Liver (tissue), 8 donors: ENCODE measurements at regions not wholly inside any gene's neighbourhood (a gene's known extent, or its start where the extent isn't known, plus 50 kb on each side); places are given as distances from the start of the nearest gene placed in this dataset.

Source experiments
- DNase-seq: peaks from one replicate; pipeline ENCODE4 v3.0.0-alpha.2; 2017; ENCODE audit warnings: low spot score
- H3K27ac ChIP-seq, 2 donors: one replicate each; pipeline ENCODE4 v1.7.0; 2013; ENCODE audit warnings: inconsistent platforms in 2 of 2, low read length in 2 of 2, control low read depth in 1 of 2, low read depth in 1 of 2, mild to moderate bottlenecking in 1 of 2
- H3K27me3 ChIP-seq, 4 donors: one replicate each; pipeline versions ENCODE4 v1.6.1 to v1.7.0; 2013; ENCODE audit warnings: low read length in 3 of 4, inconsistent platforms in 1 of 4, mild to moderate bottlenecking in 1 of 4, moderate library complexity in 1 of 4; ENCODE audit not compliant: control insufficient read depth in 4 of 4, insufficient read depth in 4 of 4
- H3K36me3 ChIP-seq, 4 donors: one replicate each; pipeline versions ENCODE4 v1.6.1 to v1.7.0; 2013; ENCODE audit warnings: low read length in 3 of 4, mild to moderate bottlenecking in 3 of 4, low read depth in 1 of 4, moderate library complexity in 1 of 4; ENCODE audit not compliant: control insufficient read depth in 4 of 4, insufficient read depth in 3 of 4
- H3K4me1 ChIP-seq, 4 donors: one replicate each; pipeline versions ENCODE4 v1.6.1 to v1.7.0; 2013; ENCODE audit warnings: low read length in 3 of 4, mild to moderate bottlenecking in 3 of 4, moderate library complexity in 1 of 4; ENCODE audit not compliant: control insufficient read depth in 4 of 4, insufficient read depth in 4 of 4
- H3K4me3 ChIP-seq, 3 donors: one replicate each; pipeline versions ENCODE4 v1.6.1 to v1.7.0; 2013; ENCODE audit warnings: low read length in 3 of 3, control low read depth in 1 of 3, low read depth in 1 of 3, mild to moderate bottlenecking in 1 of 3
- H3K9ac ChIP-seq, 2 donors: one replicate each; pipeline ENCODE4 v1.7.0; 2013; ENCODE audit warnings: low read length in 2 of 2, mild to moderate bottlenecking in 2 of 2, moderate library complexity in 2 of 2, control low read depth in 1 of 2, low read depth in 1 of 2
- H3K9me3 ChIP-seq, 4 donors: one replicate each; pipeline versions ENCODE4 v1.6.1 to v1.7.0; 2013; ENCODE audit warnings: low read length in 3 of 4; ENCODE audit not compliant: control insufficient read depth in 4 of 4
- EGR1 ChIP-seq, 2 donors: IDR thresholded peaks; 2 replicates each; pipeline ENCODE4 v1.6.1; 2016 to 2018; ENCODE audit warnings: antibody characterized with exemption in 2 of 2, low read depth in 2 of 2
- FOXA1 ChIP-seq: IDR thresholded peaks from 2 replicates; pipeline ENCODE4 v1.6.1; 2016; ENCODE audit warnings: antibody characterized with exemption
- FOXA2 ChIP-seq: IDR thresholded peaks from 2 replicates; pipeline ENCODE4 v1.6.1; 2016; ENCODE audit warnings: antibody characterized with exemption
- GABPA ChIP-seq, 2 donors: IDR thresholded peaks in 1 of 2; conservative IDR thresholded peaks in 1 of 2; 2 replicates each; pipeline ENCODE4 v1.6.1; 2016; ENCODE audit warnings: antibody characterized with exemption in 2 of 2, mild to moderate bottlenecking in 1 of 2, moderate library complexity in 1 of 2
- HNF4G ChIP-seq: IDR thresholded peaks from 2 replicates; pipeline ENCODE4 v1.6.1; 2016; ENCODE audit warnings: antibody characterized with exemption
- JUND ChIP-seq, 2 donors: IDR thresholded peaks; 2 replicates each; pipeline ENCODE4 v1.6.1; 2016; ENCODE audit warnings: antibody characterized with exemption in 2 of 2
- NR2F2 ChIP-seq: IDR thresholded peaks from 2 replicates; pipeline ENCODE4 v1.6.1; 2016; ENCODE audit warnings: antibody characterized with exemption
- RAD21 ChIP-seq, 2 donors: IDR thresholded peaks; 2 replicates each; pipeline ENCODE4 v1.6.1; 2016; ENCODE audit warnings: antibody characterized with exemption in 2 of 2, mild to moderate bottlenecking in 2 of 2
- RXRA ChIP-seq, 2 donors: IDR thresholded peaks; 2 replicates each; pipeline ENCODE4 v1.6.1; 2017 to 2018; ENCODE audit warnings: antibody characterized with exemption in 2 of 2, mild to moderate bottlenecking in 1 of 2
- SP1 ChIP-seq: IDR thresholded peaks from 2 replicates; pipeline ENCODE4 v1.6.1; 2018; ENCODE audit warnings: antibody characterized with exemption, mild to moderate bottlenecking
- TAF1 ChIP-seq: conservative IDR thresholded peaks from 2 replicates; pipeline ENCODE4 v1.6.1; 2016; ENCODE audit warnings: antibody characterized with exemption, mild to moderate bottlenecking
- YY1 ChIP-seq: IDR thresholded peaks from 2 replicates; pipeline ENCODE4 v1.6.1; 2016; ENCODE audit warnings: antibody characterized with exemption, mild to moderate bottlenecking
- WGBS: extraction: QIAGEN DNeasy Blood & Tissue Kit; methylation state at CpG from one replicate; pipeline ENCODE4 v1.1.7; 2013; 5-methylcytosine and 5-hydroxymethylcytosine counted together
- TF ChIP-seq, protein P1 (sequence below): IDR thresholded peaks from 2 replicates; pipeline ENCODE4 v1.6.1; 2016; ENCODE audit warnings: antibody characterized with exemption
- TF ChIP-seq, protein P2 (sequence below): IDR thresholded peaks from 2 replicates; pipeline ENCODE4 v1.6.1; 2016; ENCODE audit warnings: antibody characterized with exemption
- TF ChIP-seq, protein P3 (sequence below): IDR thresholded peaks from 2 replicates; pipeline ENCODE4 v1.6.1; 2016; ENCODE audit warnings: antibody characterized with exemption, mild to moderate bottlenecking
- TF ChIP-seq, protein P4 (sequence below): fragments of 150-350 bp; IDR thresholded peaks from 2 replicates; pipeline ENCODE4 v1.5.1; 2017; ENCODE audit warnings: improper control_type of control experiment, low read depth, low read length; ENCODE audit not compliant: missing input control
- donor health status: healthy.
- donor health status: healthy.
- donor health status: healthy.
- donor health status: healthy.
- donor health status: healthy.

DNA sequence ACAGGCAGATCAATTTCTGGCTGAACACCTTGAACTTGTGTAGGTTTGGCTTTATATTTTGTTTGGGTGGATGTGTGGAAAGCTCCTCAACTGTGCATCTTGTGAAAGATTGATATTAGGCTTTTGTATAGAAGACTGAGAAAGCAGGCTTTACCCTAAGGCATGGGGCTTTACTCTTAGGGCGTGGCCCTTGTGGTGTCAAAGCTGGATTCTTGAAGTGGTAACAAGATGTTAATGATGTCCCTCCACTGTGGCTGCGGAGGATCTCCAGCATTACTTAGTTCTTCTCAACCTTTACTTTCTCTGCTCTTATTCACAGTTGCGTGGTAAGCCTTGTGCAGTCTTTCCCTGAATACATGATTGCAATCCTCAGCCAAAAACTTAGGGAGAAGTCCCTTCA is 54.1 kb upstream of the HECTD2 start:
- Histone ChIP-seq H3K9me3 (no peaks in the 10 kb centered on the region), H3K4me1 (no peaks in the 10 kb centered on the region), H3K27ac (no peak overlapping the region), H3K4me3 (no peak overlapping the region), H3K36me3 (no peaks in the 10 kb centered on the region), H3K27me3 (peaks cover 0 to 2% (median 0%) of the 10 kb centered on the region in 4 donors), H3K9ac (no peak overlapping the region)
- DNase-seq = no peak
- WGBS = 90% methylated on average over 3 of the region's 3 CpGs
- TF ChIP-seq TAF1 (no peak), EGR1 (IDR thresholded peaks at IDR 0.05; ENCODE audit: low read depth in 2 of 2) (no peak), YY1 (no peak), GABPA (IDR thresholded peaks at IDR 0.05 in 1 of 2, conservative IDR thresholded peaks at IDR 0.05 in 1 of 2) (no peak), SP1 (no peak), NR2F2 (no peak), HNF4G (no peak), RAD21 (IDR thresholded peaks at IDR 0.05) (no peak), JUND (IDR thresholded peaks at IDR 0.05) (no peak), FOXA2 (no peak), FOXA1 (no peak)
- TF ChIP-seq, protein P1, sequence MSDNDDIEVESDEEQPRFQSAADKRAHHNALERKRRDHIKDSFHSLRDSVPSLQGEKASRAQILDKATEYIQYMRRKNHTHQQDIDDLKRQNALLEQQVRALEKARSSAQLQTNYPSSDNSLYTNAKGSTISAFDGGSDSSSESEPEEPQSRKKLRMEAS = no peak
- TF ChIP-seq, protein P2, sequence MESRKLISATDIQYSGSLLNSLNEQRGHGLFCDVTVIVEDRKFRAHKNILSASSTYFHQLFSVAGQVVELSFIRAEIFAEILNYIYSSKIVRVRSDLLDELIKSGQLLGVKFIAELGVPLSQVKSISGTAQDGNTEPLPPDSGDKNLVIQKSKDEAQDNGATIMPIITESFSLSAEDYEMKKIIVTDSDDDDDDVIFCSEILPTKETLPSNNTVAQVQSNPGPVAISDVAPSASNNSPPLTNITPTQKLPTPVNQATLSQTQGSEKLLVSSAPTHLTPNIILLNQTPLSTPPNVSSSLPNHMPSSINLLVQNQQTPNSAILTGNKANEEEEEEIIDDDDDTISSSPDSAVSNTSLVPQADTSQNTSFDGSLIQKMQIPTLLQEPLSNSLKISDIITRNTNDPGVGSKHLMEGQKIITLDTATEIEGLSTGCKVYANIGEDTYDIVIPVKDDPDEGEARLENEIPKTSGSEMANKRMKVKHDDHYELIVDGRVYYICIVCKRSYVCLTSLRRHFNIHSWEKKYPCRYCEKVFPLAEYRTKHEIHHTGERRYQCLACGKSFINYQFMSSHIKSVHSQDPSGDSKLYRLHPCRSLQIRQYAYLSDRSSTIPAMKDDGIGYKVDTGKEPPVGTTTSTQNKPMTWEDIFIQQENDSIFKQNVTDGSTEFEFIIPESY = no peak
- TF ChIP-seq, protein P3, sequence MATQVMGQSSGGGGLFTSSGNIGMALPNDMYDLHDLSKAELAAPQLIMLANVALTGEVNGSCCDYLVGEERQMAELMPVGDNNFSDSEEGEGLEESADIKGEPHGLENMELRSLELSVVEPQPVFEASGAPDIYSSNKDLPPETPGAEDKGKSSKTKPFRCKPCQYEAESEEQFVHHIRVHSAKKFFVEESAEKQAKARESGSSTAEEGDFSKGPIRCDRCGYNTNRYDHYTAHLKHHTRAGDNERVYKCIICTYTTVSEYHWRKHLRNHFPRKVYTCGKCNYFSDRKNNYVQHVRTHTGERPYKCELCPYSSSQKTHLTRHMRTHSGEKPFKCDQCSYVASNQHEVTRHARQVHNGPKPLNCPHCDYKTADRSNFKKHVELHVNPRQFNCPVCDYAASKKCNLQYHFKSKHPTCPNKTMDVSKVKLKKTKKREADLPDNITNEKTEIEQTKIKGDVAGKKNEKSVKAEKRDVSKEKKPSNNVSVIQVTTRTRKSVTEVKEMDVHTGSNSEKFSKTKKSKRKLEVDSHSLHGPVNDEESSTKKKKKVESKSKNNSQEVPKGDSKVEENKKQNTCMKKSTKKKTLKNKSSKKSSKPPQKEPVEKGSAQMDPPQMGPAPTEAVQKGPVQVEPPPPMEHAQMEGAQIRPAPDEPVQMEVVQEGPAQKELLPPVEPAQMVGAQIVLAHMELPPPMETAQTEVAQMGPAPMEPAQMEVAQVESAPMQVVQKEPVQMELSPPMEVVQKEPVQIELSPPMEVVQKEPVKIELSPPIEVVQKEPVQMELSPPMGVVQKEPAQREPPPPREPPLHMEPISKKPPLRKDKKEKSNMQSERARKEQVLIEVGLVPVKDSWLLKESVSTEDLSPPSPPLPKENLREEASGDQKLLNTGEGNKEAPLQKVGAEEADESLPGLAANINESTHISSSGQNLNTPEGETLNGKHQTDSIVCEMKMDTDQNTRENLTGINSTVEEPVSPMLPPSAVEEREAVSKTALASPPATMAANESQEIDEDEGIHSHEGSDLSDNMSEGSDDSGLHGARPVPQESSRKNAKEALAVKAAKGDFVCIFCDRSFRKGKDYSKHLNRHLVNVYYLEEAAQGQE = no peak
- TF ChIP-seq, protein P4, sequence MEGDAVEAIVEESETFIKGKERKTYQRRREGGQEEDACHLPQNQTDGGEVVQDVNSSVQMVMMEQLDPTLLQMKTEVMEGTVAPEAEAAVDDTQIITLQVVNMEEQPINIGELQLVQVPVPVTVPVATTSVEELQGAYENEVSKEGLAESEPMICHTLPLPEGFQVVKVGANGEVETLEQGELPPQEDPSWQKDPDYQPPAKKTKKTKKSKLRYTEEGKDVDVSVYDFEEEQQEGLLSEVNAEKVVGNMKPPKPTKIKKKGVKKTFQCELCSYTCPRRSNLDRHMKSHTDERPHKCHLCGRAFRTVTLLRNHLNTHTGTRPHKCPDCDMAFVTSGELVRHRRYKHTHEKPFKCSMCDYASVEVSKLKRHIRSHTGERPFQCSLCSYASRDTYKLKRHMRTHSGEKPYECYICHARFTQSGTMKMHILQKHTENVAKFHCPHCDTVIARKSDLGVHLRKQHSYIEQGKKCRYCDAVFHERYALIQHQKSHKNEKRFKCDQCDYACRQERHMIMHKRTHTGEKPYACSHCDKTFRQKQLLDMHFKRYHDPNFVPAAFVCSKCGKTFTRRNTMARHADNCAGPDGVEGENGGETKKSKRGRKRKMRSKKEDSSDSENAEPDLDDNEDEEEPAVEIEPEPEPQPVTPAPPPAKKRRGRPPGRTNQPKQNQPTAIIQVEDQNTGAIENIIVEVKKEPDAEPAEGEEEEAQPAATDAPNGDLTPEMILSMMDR = no peak

DNA sequence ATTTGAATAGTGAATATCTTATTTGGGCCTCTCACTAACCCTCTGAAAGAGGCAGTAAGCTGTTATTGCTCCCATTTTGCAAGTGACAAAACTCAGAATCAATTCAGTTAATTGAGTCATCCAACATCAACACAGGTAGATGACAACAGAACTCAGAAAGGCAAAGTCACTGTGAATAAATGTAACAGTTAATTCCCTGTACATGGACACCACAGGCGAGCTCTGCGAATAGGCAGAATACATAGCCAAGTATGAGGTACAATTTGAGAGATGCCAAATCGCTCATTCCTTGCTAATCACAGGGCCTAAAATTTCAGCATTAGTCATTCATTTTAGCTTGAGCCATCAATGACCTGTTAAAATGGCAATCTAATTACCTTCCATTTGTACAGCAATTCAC is 52.6 kb upstream of the HECTD2 start:
- Histone ChIP-seq H3K4me3 (no peak overlapping the region), H3K9ac (no peak overlapping the region), H3K4me1 (no peaks in the 10 kb centered on the region), H3K36me3 (no peaks in the 10 kb centered on the region), H3K9me3 (no peaks in the 10 kb centered on the region), H3K27ac (no peak overlapping the region), H3K27me3 (peaks cover 0 to 2% (median 0%) of the 10 kb centered on the region in 4 donors)
- WGBS = 92% methylated on average over 3 of the region's 3 CpGs
- no peak for DNase-seq
- TF ChIP-seq GABPA (IDR thresholded peaks at IDR 0.05 in 1 of 2, conservative IDR thresholded peaks at IDR 0.05 in 1 of 2) (no peak), HNF4G (no peak), RAD21 (IDR thresholded peaks at IDR 0.05) (no peak), FOXA1 (no peak), EGR1 (IDR thresholded peaks at IDR 0.05; ENCODE audit: low read depth in 2 of 2) (no peak), RXRA (IDR thresholded peaks at IDR 0.05) (no peak), YY1 (no peak), FOXA2 (no peak), SP1 (no peak)
- TF ChIP-seq, protein P3 = no peak
- TF ChIP-seq, protein P2 = no peak
